ENCODE measurements at regions not wholly inside any gene's neighbourhood (a gene's known extent, or its start where the extent isn't known, plus 50 kb on each side); places are given as distances from the start of the nearest gene placed in this dataset.
"Not testable (repeated sequence)": the region's sequence is repeated elsewhere in the genome, so short reads cannot be mapped to it uniquely, and the experiment has no call there.

DNA sequence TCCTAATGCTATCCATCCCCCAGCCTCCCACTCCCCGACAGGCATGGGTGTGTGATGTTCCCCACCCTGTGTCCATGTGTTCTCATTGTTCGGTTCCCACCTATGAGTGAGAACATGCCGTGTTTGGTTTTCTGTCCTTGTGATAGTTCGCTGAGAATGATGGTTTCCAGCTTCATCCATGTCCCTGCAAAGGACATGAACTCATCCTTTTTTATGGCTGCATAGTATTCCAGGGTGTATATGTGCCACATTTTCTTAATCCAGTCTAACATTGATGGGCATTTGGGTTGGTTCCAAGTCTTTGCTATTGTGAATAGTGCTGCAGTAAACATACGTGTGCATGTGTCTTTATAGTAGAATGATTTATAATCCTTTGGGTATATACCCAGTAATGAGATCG lies 328.9 kb downstream of the BCAT1 start:
- TF ChIP-seq, protein P1, sequence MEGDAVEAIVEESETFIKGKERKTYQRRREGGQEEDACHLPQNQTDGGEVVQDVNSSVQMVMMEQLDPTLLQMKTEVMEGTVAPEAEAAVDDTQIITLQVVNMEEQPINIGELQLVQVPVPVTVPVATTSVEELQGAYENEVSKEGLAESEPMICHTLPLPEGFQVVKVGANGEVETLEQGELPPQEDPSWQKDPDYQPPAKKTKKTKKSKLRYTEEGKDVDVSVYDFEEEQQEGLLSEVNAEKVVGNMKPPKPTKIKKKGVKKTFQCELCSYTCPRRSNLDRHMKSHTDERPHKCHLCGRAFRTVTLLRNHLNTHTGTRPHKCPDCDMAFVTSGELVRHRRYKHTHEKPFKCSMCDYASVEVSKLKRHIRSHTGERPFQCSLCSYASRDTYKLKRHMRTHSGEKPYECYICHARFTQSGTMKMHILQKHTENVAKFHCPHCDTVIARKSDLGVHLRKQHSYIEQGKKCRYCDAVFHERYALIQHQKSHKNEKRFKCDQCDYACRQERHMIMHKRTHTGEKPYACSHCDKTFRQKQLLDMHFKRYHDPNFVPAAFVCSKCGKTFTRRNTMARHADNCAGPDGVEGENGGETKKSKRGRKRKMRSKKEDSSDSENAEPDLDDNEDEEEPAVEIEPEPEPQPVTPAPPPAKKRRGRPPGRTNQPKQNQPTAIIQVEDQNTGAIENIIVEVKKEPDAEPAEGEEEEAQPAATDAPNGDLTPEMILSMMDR (IDR thresholded peaks at IDR 0.05) = not testable (repeated sequence)
- TF ChIP-seq RARB (CRISPR knock-in tag; IDR thresholded peaks at IDR 0.05); JUNB (IDR thresholded peaks at IDR 0.05); SREBF2 (IDR thresholded peaks at IDR 0.05); RAD21 (conservative IDR thresholded peaks at IDR 0.05 in 1 of 2, IDR thresholded peaks at IDR 0.05 in 1 of 2); EP300 (IDR thresholded peaks at IDR 0.05); POLR2A (IDR thresholded peaks at IDR 0.05; ENCODE audit: low read length); NR3C1 (IDR thresholded peaks at IDR 0.05): not testable (repeated sequence)
- TF ChIP-seq, protein P2, sequence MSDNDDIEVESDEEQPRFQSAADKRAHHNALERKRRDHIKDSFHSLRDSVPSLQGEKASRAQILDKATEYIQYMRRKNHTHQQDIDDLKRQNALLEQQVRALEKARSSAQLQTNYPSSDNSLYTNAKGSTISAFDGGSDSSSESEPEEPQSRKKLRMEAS (IDR thresholded peaks at IDR 0.05) = not testable (repeated sequence)
- TF ChIP-seq, protein P3, sequence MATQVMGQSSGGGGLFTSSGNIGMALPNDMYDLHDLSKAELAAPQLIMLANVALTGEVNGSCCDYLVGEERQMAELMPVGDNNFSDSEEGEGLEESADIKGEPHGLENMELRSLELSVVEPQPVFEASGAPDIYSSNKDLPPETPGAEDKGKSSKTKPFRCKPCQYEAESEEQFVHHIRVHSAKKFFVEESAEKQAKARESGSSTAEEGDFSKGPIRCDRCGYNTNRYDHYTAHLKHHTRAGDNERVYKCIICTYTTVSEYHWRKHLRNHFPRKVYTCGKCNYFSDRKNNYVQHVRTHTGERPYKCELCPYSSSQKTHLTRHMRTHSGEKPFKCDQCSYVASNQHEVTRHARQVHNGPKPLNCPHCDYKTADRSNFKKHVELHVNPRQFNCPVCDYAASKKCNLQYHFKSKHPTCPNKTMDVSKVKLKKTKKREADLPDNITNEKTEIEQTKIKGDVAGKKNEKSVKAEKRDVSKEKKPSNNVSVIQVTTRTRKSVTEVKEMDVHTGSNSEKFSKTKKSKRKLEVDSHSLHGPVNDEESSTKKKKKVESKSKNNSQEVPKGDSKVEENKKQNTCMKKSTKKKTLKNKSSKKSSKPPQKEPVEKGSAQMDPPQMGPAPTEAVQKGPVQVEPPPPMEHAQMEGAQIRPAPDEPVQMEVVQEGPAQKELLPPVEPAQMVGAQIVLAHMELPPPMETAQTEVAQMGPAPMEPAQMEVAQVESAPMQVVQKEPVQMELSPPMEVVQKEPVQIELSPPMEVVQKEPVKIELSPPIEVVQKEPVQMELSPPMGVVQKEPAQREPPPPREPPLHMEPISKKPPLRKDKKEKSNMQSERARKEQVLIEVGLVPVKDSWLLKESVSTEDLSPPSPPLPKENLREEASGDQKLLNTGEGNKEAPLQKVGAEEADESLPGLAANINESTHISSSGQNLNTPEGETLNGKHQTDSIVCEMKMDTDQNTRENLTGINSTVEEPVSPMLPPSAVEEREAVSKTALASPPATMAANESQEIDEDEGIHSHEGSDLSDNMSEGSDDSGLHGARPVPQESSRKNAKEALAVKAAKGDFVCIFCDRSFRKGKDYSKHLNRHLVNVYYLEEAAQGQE (IDR thresholded peaks at IDR 0.05) = not testable (repeated sequence)
